HG02571 (cell line): ENCODE measurements at regions not wholly inside any gene's neighbourhood (a gene's known extent, or its start where the extent isn't known, plus 50 kb on each side); places are given as distances from the start of the nearest gene placed in this dataset.
"Not testable (repeated sequence)": the region's sequence is repeated elsewhere in the genome, so short reads cannot be mapped to it uniquely, and the experiment has no call there.

Experiments
- ATAC-seq: cut with Tn5 transposase; IDR thresholded peaks from one replicate; pipeline ENCODE4 v1.9.1; 2021; ENCODE audit warnings: mild to moderate bottlenecking, moderate library complexity; ENCODE audit not compliant: unreplicated experiment

- no peak for ATAC-seq
Observed at GRCh38 chr2:199570934-199571333, 113.2 kb upstream of the SATB2 start.

GRCh38 chr2:199569336-199569735, 111.6 kb upstream of the SATB2 start:
- ATAC-seq, result no peak

DNA sequence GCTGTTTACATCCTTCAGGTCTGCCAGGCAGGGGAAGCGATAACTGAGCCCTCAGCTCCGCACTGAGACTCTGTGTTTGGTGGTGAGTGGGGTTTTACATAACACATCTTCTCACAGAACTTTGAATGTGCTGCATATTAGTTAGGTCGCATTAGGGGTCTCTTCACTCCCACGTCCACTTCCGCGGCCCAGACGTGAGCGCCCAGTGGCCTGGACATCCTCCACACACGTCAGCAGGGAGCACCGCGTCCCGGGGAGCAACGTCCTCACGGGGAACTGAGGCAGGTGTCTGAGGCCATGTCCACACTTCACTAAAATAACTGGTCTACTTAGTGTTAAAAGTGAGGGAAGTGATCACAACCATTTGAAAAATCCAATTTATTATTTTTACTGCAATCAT, 100.4 kb upstream of the SATB2 start:
- no peak for ATAC-seq

GRCh38 chr2:199556527-199557285, 99.0 kb upstream of the SATB2 start:
- ATAC-seq, result no peak

- ATAC-seq, result no peak
Observed at GRCh38 chr2:199554026-199554425, 96.3 kb upstream of the SATB2 start.

DNA sequence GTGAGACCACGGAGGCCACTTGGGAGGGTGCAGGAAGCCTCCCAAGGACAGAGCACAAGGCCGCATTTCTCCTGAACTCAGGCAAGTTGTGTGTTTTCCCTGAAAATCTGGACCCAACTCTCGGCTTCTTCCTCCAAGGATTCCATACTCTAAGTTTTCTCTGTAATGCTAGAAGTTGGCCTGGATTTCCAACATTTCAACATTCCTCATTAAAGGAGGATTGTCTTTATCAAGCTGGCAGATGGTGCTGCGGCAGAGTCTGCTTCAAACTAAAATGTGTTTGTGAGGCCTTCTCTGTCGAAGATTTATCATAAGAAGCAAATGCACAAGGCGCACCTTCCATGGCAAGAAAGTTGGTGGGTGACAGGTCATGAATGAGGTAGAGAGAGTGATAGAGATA, 94.4 kb upstream of the SATB2 start:
- ATAC-seq, result no peak

GRCh38 chr2:199543606-199544172, 86.0 kb upstream of the SATB2 start:
- ATAC-seq, result no peak

- ATAC-seq, result no peak
Observed at GRCh38 chr2:199535445-199536177, 77.9 kb upstream of the SATB2 start.

DNA sequence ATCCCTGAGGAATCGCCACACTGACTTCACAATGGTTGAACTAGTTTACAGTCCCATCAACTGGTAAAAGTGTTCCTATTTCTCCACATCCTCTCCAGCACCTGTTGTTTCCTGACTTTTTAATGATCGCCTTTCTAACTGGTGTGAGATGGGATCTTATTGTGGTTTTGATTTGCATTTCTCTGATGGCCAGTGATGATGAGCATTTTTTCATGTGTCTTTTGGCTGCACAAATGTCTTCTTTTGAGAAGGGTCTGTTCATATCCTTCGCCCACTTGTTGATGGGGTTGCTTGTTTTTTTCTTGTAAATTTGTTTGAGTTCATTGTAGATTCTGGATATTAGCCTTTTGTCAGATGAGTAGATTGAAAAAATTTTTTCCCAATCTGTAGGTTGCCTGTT, 76.1 kb upstream of the SATB2 start:
- ATAC-seq, result not testable (repeated sequence)

DNA sequence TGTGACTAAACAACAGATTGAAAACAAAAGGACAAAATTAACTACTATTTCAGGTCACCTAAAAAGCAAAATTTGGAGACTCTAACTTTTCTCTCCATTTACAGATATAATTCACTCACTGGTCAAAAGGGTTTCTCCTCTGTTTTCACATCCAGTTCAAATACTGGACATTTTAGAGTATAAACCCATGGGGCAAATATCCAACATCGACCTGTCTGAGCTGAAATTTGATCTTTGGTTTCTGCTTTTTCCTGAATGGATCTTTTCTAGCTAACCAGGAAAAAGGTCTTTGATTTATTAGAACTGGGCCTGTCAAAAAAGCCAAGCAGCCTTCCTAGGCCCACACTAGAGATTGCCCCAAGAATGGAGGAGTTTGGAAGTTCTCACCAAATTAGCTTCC, 69.3 kb upstream of the SATB2 start:
- no peak for ATAC-seq

GRCh38 chr2:199524689-199525574, 67.2 kb upstream of the SATB2 start:
- ATAC-seq, result no peak

- no peak for ATAC-seq
Observed at GRCh38 chr2:199509403-199509802, 51.7 kb upstream of the SATB2 start.
